Panc1 (cell line): ENCODE measurements at regions not wholly inside any gene's neighbourhood (a gene's known extent, or its start where the extent isn't known, plus 50 kb on each side); places are given as distances from the start of the nearest gene placed in this dataset.

Source experiments
- ATAC-seq: fragments of 200-7000 bp; cut with Tn5 transposase; 2 replicates; pipeline ENCODE4 v1.9.1; 2020; ENCODE audit warnings: mild to moderate bottlenecking, moderate library complexity
- BruUV-seq: library from RNA; stranded (reverse); fragments of 400-500 nt; replicated peaks from 2 replicates; lab custom pipeline; 2021; lab: Mats Ljungman, UMichigan
- CTCF ChIA-PET: fragments of 300-600 bp; sonication (Branson Sonifier 250); formaldehyde crosslinking; loops from one replicate; lab custom pipeline; 2022; ENCODE audit warnings: antibody characterized with exemption; lab: Charles Lee
- POLR2A ChIA-PET: fragments of 300-600 bp; sonication (Branson Sonifier 250); formaldehyde crosslinking; loops from one replicate; lab custom pipeline; 2022; ENCODE audit warnings: antibody characterized with exemption; lab: Charles Lee
- DNase-seq: peaks from one replicate; pipeline ENCODE4 v3.0.0-alpha.2; 2010; ENCODE audit warnings: low read depth, low spot score
- H3K27ac ChIP-seq: 2 replicates; pipeline ENCODE4 v1.5.1; 2011; ENCODE audit warnings: mild to moderate bottlenecking, low read length, inconsistent platforms
- H3K27me3 ChIP-seq: fragments of 200-500 bp; sonication (Bioruptor generic); 2 replicates; pipeline ENCODE4 v1.6.0; 2014; ENCODE audit warnings: low read length, inconsistent platforms; ENCODE audit not compliant: control insufficient read depth, insufficient read depth
- H3K36me3 ChIP-seq: fragments of 200-500 bp; sonication (Bioruptor generic); 2 replicates; pipeline ENCODE4 v1.5.1; 2014; ENCODE audit warnings: inconsistent platforms, mild to moderate bottlenecking, low read length, moderate library complexity; ENCODE audit not compliant: control insufficient read depth, insufficient read depth
- H3K4me1 ChIP-seq: 2 replicates; pipeline ENCODE4 v1.5.1; 2011; ENCODE audit warnings: inconsistent platforms, mild to moderate bottlenecking, low read length, moderate library complexity; ENCODE audit not compliant: control insufficient read depth, insufficient read depth
- H3K4me3 ChIP-seq, 2 experiments: 2 replicates each; pipeline ENCODE4 v1.5.1; 2011 to 2012; ENCODE audit warnings: low read depth in 2 of 2, low read length in 2 of 2, mild to moderate bottlenecking in 2 of 2, inconsistent platforms in 1 of 2, moderate library complexity in 1 of 2
- H3K9me3 ChIP-seq: fragments of 200-500 bp; sonication (Bioruptor generic); 2 replicates; pipeline ENCODE4 v1.5.1; 2014; ENCODE audit warnings: low read depth, mild to moderate bottlenecking, inconsistent platforms, low read length, moderate library complexity; ENCODE audit not compliant: control insufficient read depth, insufficient read depth
- CTCF ChIP-seq: fragments of 450-650 bp; IDR thresholded peaks from 2 replicates; pipeline ENCODE4 v1.5.1; 2017; ENCODE audit warnings: mild to moderate bottlenecking
- POLR2AphosphoS5 ChIP-seq: IDR thresholded peaks from 2 replicates; pipeline ENCODE4 v1.6.1; 2012; ENCODE audit warnings: mild to moderate bottlenecking, low read depth, low read length, moderate library complexity
- REST ChIP-seq, 2 experiments: IDR thresholded peaks; 2 replicates each; pipeline ENCODE4 v1.6.1; 2011 to 2012; ENCODE audit warnings: low read depth in 2 of 2, control low read depth in 1 of 2, low read length in 1 of 2, mild to moderate bottlenecking in 1 of 2, moderate library complexity in 1 of 2; ENCODE audit not compliant: insufficient read depth in 1 of 2
- SIN3A ChIP-seq: IDR thresholded peaks from 2 replicates; pipeline ENCODE4 v1.6.1; 2012; ENCODE audit warnings: low read depth, mild to moderate bottlenecking, low read length, moderate library complexity, borderline replicate concordance; ENCODE audit not compliant: insufficient read depth
- TCF7L2 ChIP-seq: IDR thresholded peaks from 2 replicates; pipeline ENCODE4 v1.6.1; 2011; ENCODE audit warnings: mild to moderate bottlenecking, low read depth, low read length, inconsistent platforms
- in situ Hi-C: cut with HindIII; loops from 2 replicates; pipeline ENCODE4 v1.10.0; 2016; ENCODE audit warnings: low sequenced_read_pairs, low pct_unique_long_range_greater_than_20kb
- intact Hi-C: fragments of 100-400 bp; cut with micrococcal nuclease; formaldehyde crosslinking; loops from one replicate; pipeline ENCODE4 v1.10.0; 2022; ENCODE audit not compliant: unreplicated experiment

- H3K4me3 ChIP-seq = no peak overlapping the region
- no peak for DNase-seq
- intact Hi-C loops = no loop called here
- H3K27ac ChIP-seq = no peak overlapping the region
- no TSS peak for BruUV-seq
- no peaks in the 10 kb centered on the region for H3K36me3 ChIP-seq
- no peak for ATAC-seq
- no peaks in the 10 kb centered on the region for H3K9me3 ChIP-seq
- in situ Hi-C loops = no loop called here
- H3K27me3 ChIP-seq = peaks cover 2% of the 10 kb centered on the region
- no peaks in the 10 kb centered on the region for H3K4me1 ChIP-seq
- POLR2A ChIA-PET = no interaction called here
- TF ChIP-seq REST (IDR thresholded peaks at IDR 0.05; ENCODE audit: insufficient read depth in 1 of 2, low read depth in 2 of 2, low read length in 1 of 2) (no peak), TCF7L2 (no peak), POLR2AphosphoS5 (no peak), SIN3A (no peak), CTCF (no peak)
- CTCF ChIA-PET = no interaction called here
These were observed 366.4 kb upstream of the ERCC4 start for GRCh38 chr16:13553453-13553985.

GRCh38 chr16:13554005-13554404 lies 365.9 kb upstream of the ERCC4 start:
- Histone ChIP-seq H3K4me3 (no peak overlapping the region), H3K9me3 (no peaks in the 10 kb centered on the region), H3K4me1 (no peaks in the 10 kb centered on the region), H3K27ac (no peak overlapping the region), H3K36me3 (no peaks in the 10 kb centered on the region), H3K27me3 (peaks cover 2% of the 10 kb centered on the region)
- TF ChIP-seq CTCF (no peak), TCF7L2 (no peak), REST (IDR thresholded peaks at IDR 0.05; ENCODE audit: insufficient read depth in 1 of 2, low read depth in 2 of 2, low read length in 1 of 2) (no peak), POLR2AphosphoS5 (no peak), SIN3A (no peak)
- no TSS peak for BruUV-seq
- CTCF ChIA-PET = no interaction called here
- DNase-seq = no peak
- no peak for ATAC-seq
- intact Hi-C loops = no loop called here
- POLR2A ChIA-PET = no interaction called here
- in situ Hi-C loops = no loop called here
